ENCODE measurements at regions not wholly inside any gene's neighbourhood (a gene's known extent, or its start where the extent isn't known, plus 50 kb on each side); places are given as distances from the start of the nearest gene placed in this dataset.

DNA sequence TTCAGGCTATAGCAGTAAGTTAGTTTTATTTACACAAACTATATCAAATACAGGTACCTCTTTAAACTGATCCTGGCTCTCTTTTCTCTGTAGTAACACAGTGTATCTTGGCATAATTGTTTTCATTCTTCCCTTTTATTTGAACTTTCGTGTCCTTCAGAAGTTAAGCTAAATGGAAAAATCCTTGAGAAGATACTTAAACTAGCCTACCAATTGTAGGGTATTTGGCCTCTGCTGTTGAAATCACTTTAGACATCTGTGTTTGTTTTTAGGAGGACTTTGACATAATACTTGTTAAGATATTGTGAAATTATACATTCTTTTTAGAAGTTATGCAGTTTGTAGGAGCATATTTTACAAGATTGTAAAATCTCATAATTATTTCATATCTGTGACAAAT, 90.3 kb upstream of the GK2 start:
- Mint-ChIP-seq H3K36me3 (no peaks in the 10 kb centered on the region), H3K27me3 (ENCODE audit: low read depth in 2 of 2) (no peaks in the 10 kb centered on the region), H3K27ac (no peak overlapping the region), H3K9me3 (peaks cover 5 to 8% of the 10 kb centered on the region in 2 donors), H3K4me3 (no peak overlapping the region), H3K4me1 (no peaks in the 10 kb centered on the region)
- no peak overlapping the region for H3K27ac ChIP-seq (ENCODE audit: low read length)
- H3K27me3 ChIP-seq (ENCODE audit: control insufficient read depth, insufficient read depth, low read length), result no peaks in the 10 kb centered on the region
- H3K9me3 ChIP-seq (ENCODE audit: control insufficient read depth, insufficient read depth, low read length), result no peaks in the 10 kb centered on the region
- TF ChIP-seq, protein P1, sequence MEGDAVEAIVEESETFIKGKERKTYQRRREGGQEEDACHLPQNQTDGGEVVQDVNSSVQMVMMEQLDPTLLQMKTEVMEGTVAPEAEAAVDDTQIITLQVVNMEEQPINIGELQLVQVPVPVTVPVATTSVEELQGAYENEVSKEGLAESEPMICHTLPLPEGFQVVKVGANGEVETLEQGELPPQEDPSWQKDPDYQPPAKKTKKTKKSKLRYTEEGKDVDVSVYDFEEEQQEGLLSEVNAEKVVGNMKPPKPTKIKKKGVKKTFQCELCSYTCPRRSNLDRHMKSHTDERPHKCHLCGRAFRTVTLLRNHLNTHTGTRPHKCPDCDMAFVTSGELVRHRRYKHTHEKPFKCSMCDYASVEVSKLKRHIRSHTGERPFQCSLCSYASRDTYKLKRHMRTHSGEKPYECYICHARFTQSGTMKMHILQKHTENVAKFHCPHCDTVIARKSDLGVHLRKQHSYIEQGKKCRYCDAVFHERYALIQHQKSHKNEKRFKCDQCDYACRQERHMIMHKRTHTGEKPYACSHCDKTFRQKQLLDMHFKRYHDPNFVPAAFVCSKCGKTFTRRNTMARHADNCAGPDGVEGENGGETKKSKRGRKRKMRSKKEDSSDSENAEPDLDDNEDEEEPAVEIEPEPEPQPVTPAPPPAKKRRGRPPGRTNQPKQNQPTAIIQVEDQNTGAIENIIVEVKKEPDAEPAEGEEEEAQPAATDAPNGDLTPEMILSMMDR (IDR thresholded peaks at IDR 0.05), result no peak
- intact Hi-C loops (cut with micrococcal nuclease), result no loop called here
- H3K4me3 ChIP-seq (ENCODE audit: low read length), result no peak overlapping the region
- DNase-seq (no peak), ATAC-seq (no peak)
- no CpG with 5 or more reads among the region's 1 CpG for WGBS (ENCODE audit: insufficient coverage)
- H3K36me3 ChIP-seq (ENCODE audit: control insufficient read depth, insufficient read depth, low read length), result no peaks in the 10 kb centered on the region
- H3K4me1 ChIP-seq (ENCODE audit: control insufficient read depth, insufficient read depth, low read length), result no peaks in the 10 kb centered on the region

DNA sequence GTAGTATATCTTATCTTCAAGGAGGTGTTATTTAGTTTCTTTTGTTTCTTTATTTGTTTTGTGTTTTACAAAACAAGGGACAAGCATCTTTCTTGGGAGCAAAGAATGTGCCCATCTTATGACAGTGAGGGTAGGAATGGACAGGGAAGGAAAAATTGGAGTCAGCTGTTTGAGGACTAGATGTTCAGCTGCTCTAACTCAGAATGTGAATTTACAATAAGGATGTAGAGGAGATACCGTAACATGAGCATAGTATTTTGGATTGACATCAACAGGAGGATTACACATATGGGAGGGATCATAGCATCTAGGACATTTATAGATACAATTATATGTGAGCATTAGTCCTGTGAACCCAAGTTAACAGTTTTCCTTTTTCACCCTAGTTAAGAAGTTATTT, 89.0 kb upstream of the GK2 start:
- intact Hi-C loops (cut with micrococcal nuclease), result no loop called here
- WGBS (ENCODE audit: insufficient coverage), result 100% methylated on average over 1 of the region's 1 CpG
- H3K9me3 ChIP-seq (ENCODE audit: control insufficient read depth, insufficient read depth, low read length), result no peaks in the 10 kb centered on the region

DNA sequence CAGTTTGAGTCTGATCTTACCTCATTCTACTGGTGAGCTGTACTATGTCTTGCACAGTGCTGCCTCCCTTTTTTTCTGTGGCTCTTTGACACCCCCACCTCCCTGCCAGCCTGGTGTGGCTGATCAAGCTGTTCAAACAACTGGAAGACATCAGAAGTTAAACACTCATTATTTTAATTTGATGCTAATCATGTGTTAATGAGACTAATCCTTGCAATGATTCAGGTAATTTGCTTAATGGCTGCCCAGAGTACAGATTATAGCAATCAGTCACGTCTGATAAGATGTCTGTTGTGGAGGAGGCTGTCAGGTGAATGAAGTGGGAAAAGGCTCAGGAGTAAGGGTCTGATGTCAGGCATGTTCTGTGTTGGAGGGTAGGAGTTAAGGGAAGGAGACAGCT, 87.4 kb upstream of the GK2 start:
- H3K27ac Mint-ChIP-seq, result no peak overlapping the region
- peaks cover 7 to 12% of the 10 kb centered on the region in 2 donors for H3K9me3 Mint-ChIP-seq
- no peak overlapping the region for H3K4me3 Mint-ChIP-seq
- TF ChIP-seq, protein P1 (IDR thresholded peaks at IDR 0.05), result no peak
- WGBS (ENCODE audit: insufficient coverage), result 69% methylated on average over 1 of the region's 1 CpG
- H3K36me3 Mint-ChIP-seq, result no peaks in the 10 kb centered on the region
- H3K27me3 Mint-ChIP-seq (ENCODE audit: low read depth in 2 of 2), result no peaks in the 10 kb centered on the region
- no peaks in the 10 kb centered on the region for H3K9me3 ChIP-seq (ENCODE audit: control insufficient read depth, insufficient read depth, low read length)
- H3K27me3 ChIP-seq (ENCODE audit: control insufficient read depth, insufficient read depth, low read length), result no peaks in the 10 kb centered on the region
- no peaks in the 10 kb centered on the region for H3K4me1 Mint-ChIP-seq
- no peak overlapping the region for H3K27ac ChIP-seq (ENCODE audit: low read length)
- H3K36me3 ChIP-seq (ENCODE audit: control insufficient read depth, insufficient read depth, low read length), result no peaks in the 10 kb centered on the region
- no peak overlapping the region for H3K4me3 ChIP-seq (ENCODE audit: low read length)
- DNase-seq, result no peak
- H3K4me1 ChIP-seq (ENCODE audit: control insufficient read depth, insufficient read depth, low read length), result no peaks in the 10 kb centered on the region
- intact Hi-C loops (cut with micrococcal nuclease), result no loop called here
- ATAC-seq, result no peak

More for the DNA sequence above, 89.0 kb upstream of the GK2 start:
- H3K9me3 Mint-ChIP-seq, result peaks cover 5 to 12% of the 10 kb centered on the region in 2 donors
- TF ChIP-seq, protein P1 (IDR thresholded peaks at IDR 0.05), result no peak
- H3K27me3 Mint-ChIP-seq (ENCODE audit: low read depth in 2 of 2), result no peaks in the 10 kb centered on the region
- H3K4me1 Mint-ChIP-seq, result no peaks in the 10 kb centered on the region
- Histone ChIP-seq H3K36me3 (ENCODE audit: control insufficient read depth, insufficient read depth, low read length) (no peaks in the 10 kb centered on the region), H3K4me1 (ENCODE audit: control insufficient read depth, insufficient read depth, low read length) (no peaks in the 10 kb centered on the region), H3K4me3 (ENCODE audit: low read length) (no peak overlapping the region), H3K27ac (ENCODE audit: low read length) (no peak overlapping the region), H3K27me3 (ENCODE audit: control insufficient read depth, insufficient read depth, low read length) (no peaks in the 10 kb centered on the region)
- ATAC-seq, result no peak
- no peak overlapping the region for H3K27ac Mint-ChIP-seq
- no peak for DNase-seq
- H3K36me3 Mint-ChIP-seq, result no peaks in the 10 kb centered on the region
- no peak overlapping the region for H3K4me3 Mint-ChIP-seq

DNA sequence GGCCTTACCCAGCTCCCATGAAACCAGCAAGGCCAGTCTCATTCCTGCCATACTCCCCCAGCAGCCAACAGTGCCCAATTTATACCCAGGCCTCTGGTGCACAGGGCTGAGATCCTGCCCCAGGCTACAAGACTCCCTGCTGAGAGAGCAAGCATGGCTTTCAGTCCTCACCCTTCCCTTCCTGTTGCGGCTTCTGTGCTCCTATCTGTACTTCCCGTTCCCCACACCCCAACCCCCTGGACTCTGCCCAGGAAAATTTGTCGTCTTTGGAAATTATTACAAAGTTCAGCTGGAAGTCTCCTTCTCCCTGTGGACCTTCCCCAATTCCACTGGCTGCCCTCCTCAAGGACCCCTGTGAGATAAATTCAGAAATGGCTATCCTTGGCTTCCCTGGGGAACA, 84.1 kb upstream of the GK2 start:
- ATAC-seq, result no peak
- Histone ChIP-seq H3K4me3 (ENCODE audit: low read length) (no peak overlapping the region), H3K36me3 (ENCODE audit: control insufficient read depth, insufficient read depth, low read length) (no peaks in the 10 kb centered on the region), H3K4me1 (ENCODE audit: control insufficient read depth, insufficient read depth, low read length) (no peaks in the 10 kb centered on the region), H3K27me3 (ENCODE audit: control insufficient read depth, insufficient read depth, low read length) (no peaks in the 10 kb centered on the region), H3K9me3 (ENCODE audit: control insufficient read depth, insufficient read depth, low read length) (no peaks in the 10 kb centered on the region), H3K27ac (ENCODE audit: low read length) (no peak overlapping the region)
- Mint-ChIP-seq H3K4me3 (no peak overlapping the region), H3K27me3 (ENCODE audit: low read depth in 2 of 2) (no peaks in the 10 kb centered on the region), H3K4me1 (no peaks in the 10 kb centered on the region), H3K36me3 (no peaks in the 10 kb centered on the region), H3K9me3 (peaks cover 9 to 12% of the 10 kb centered on the region in 2 donors), H3K27ac (no peak overlapping the region)
- DNase-seq, result no peak
- TF ChIP-seq, protein P1 (IDR thresholded peaks at IDR 0.05), result no peak
- 75% methylated on average over 3 of the region's 3 CpGs for WGBS (ENCODE audit: insufficient coverage)
- intact Hi-C loops (cut with micrococcal nuclease), result no loop called here

All from natural killer cell (primary cell).